SK-N-SH (cell line): ENCODE measurements at regions not wholly inside any gene's neighbourhood (a gene's known extent, or its start where the extent isn't known, plus 50 kb on each side); places are given as distances from the start of the nearest gene placed in this dataset.

Experiments used
- CTCF ChIA-PET: fragments of 300-600, 350-600 bp; formaldehyde crosslinking; extraction: SDS; loops from one replicate; lab custom pipeline; 2021; lab: Yijun Ruan, JAX
- POLR2A ChIA-PET: fragments of 350-600 bp; sonication (Branson Sonifier 250); formaldehyde crosslinking; extraction: SDS; loops from one replicate; lab custom pipeline; 2020; ENCODE audit warnings: antibody characterized with exemption, inconsistent platforms; lab: Yijun Ruan, JAX
- DNase-seq: peaks from one replicate; pipeline ENCODE4 v3.0.0; 2012
- H2AFZ ChIP-seq: fragments of 200-600 bp; sonication (generic); 2 replicates; pipeline ENCODE4 v1.8.1; 2016; ENCODE audit warnings: antibody characterized with exemption, mild to moderate bottlenecking, low read depth
- H3F3A ChIP-seq: fragments of 200-600 bp; sonication (generic); replicated peaks from 2 replicates; pipeline ENCODE3; 2016; ENCODE audit warnings: antibody characterized with exemption, mild to moderate bottlenecking; ENCODE audit not compliant: insufficient read depth
- H3K27ac ChIP-seq, 2 experiments: fragments of 200-500 bp in 1 of 2; fragments of 200-600 bp in 1 of 2; sonication (Bioruptor generic) in 1 of 2; sonication (generic), shearing (Covaris generic) in 1 of 2; 2 replicates each; pipeline versions ENCODE4 v1.5.1 to v1.6.1; 2014 to 2016; ENCODE audit warnings: low read depth in 2 of 2, inconsistent platforms in 1 of 2, low read length in 1 of 2, mild to moderate bottlenecking in 1 of 2, mixed read lengths in 1 of 2
- H3K27me3 ChIP-seq: fragments of 200-600 bp; sonication (generic), shearing (Covaris generic); 2 replicates; pipeline ENCODE4 v1.6.1; 2016; ENCODE audit warnings: mixed run types; ENCODE audit not compliant: insufficient read depth
- H3K36me3 ChIP-seq, 2 experiments: fragments of 200-500 bp in 1 of 2; fragments of 200-600 bp in 1 of 2; sonication (Bioruptor generic) in 1 of 2; sonication (generic) in 1 of 2; replicated peaks in 1 of 2; 2 replicates each; pipeline versions ENCODE3 to v1.5.1; 2014 to 2016; ENCODE audit warnings: low read length in 1 of 2, mild to moderate bottlenecking in 1 of 2; ENCODE audit not compliant: insufficient read depth in 2 of 2, control insufficient read depth in 1 of 2
- H3K4me1 ChIP-seq, 2 experiments: fragments of 200-500 bp in 1 of 2; fragments of 200-600 bp in 1 of 2; sonication (Bioruptor generic) in 1 of 2; sonication (generic), shearing (Covaris generic) in 1 of 2; 2 replicates each; pipeline versions ENCODE4 v1.5.1 to v1.6.1; 2014 to 2016; ENCODE audit warnings: low read depth in 1 of 2, low read length in 1 of 2, mixed run types in 1 of 2; ENCODE audit not compliant: insufficient read depth in 2 of 2, control insufficient read depth in 1 of 2
- H3K4me2 ChIP-seq: fragments of 200-600 bp; sonication (generic), shearing (Covaris generic); 2 replicates; pipeline ENCODE4 v1.6.1; 2017; ENCODE audit warnings: mixed run types
- H3K4me3 ChIP-seq, 2 experiments: fragments of 200-500 bp in 1 of 2; fragments of 200-600 bp in 1 of 2; sonication (Bioruptor generic) in 1 of 2; sonication (generic), shearing (Covaris generic) in 1 of 2; 2 replicates each; pipeline versions ENCODE4 v1.5.1 to v1.8.1; 2014 to 2016; ENCODE audit warnings: low read depth in 2 of 2, inconsistent platforms in 1 of 2, low read length in 1 of 2, mild to moderate bottlenecking in 1 of 2, mixed read lengths in 1 of 2, moderate library complexity in 1 of 2
- H3K79me2 ChIP-seq: fragments of 200-600 bp; sonication (generic); 2 replicates; pipeline ENCODE4 v1.8.1; 2017; ENCODE audit warnings: mild to moderate bottlenecking; ENCODE audit not compliant: insufficient read depth
- H3K9ac ChIP-seq: fragments of 200-600 bp; sonication (generic); 2 replicates; pipeline ENCODE4 v1.6.1; 2017; ENCODE audit warnings: mixed run types
- H3K9me2 ChIP-seq: fragments of 200-600 bp; sonication (generic); 2 replicates; pipeline ENCODE4 v1.6.1; 2017; ENCODE audit warnings: mixed run types
- H3K9me3 ChIP-seq: fragments of 200-600 bp; sonication (generic); 2 replicates; pipeline ENCODE4 v1.6.1; 2017; ENCODE audit warnings: mixed run types, mild to moderate bottlenecking, moderate library complexity
- H4K20me1 ChIP-seq: fragments of 200-600 bp; sonication (generic); 2 replicates; pipeline ENCODE4 v1.6.1; 2017; ENCODE audit warnings: mild to moderate bottlenecking, mixed run types; ENCODE audit not compliant: insufficient read depth
- ELF1 ChIP-seq: IDR thresholded peaks from 2 replicates; pipeline ENCODE4 v1.4.0; 2012
- FOXM1 ChIP-seq: IDR thresholded peaks from 2 replicates; pipeline ENCODE4 v1.4.0; 2012; ENCODE audit warnings: low read depth, mild to moderate bottlenecking
- JUND ChIP-seq: IDR thresholded peaks from 2 replicates; pipeline ENCODE4 v1.4.0; 2012
- MAX ChIP-seq: IDR thresholded peaks from 2 replicates; pipeline ENCODE4 v1.4.0; 2012; ENCODE audit warnings: low read depth
- MEF2A ChIP-seq: IDR thresholded peaks from 2 replicates; pipeline ENCODE4 v1.4.0; 2012; ENCODE audit warnings: low read depth, borderline replicate concordance
- RCOR1 ChIP-seq: fragments of 150-350 bp; IDR thresholded peaks from 2 replicates; pipeline ENCODE4 v1.6.1; 2017; ENCODE audit warnings: antibody characterized with exemption, low read length
- REST ChIP-seq: IDR thresholded peaks from 2 replicates; pipeline ENCODE4 v1.6.1; 2012; ENCODE audit warnings: mild to moderate bottlenecking, low read depth, low read length, moderate library complexity
- RFX5 ChIP-seq: IDR thresholded peaks from 2 replicates; pipeline ENCODE4 v1.6.1; 2012; ENCODE audit warnings: mild to moderate bottlenecking, improper control_type of control experiment, low read length
- RXRA ChIP-seq: IDR thresholded peaks from 2 replicates; pipeline ENCODE4 v1.4.0; 2012; ENCODE audit warnings: low read depth, mild to moderate bottlenecking, borderline replicate concordance
- TAF1 ChIP-seq: IDR thresholded peaks from 2 replicates; pipeline ENCODE4 v1.6.1; 2012; ENCODE audit warnings: low read depth, mild to moderate bottlenecking, low read length, moderate library complexity, borderline replicate concordance
- TCF12 ChIP-seq: IDR thresholded peaks from 2 replicates; pipeline ENCODE4 v1.4.0; 2012
- TEAD4 ChIP-seq: IDR thresholded peaks from 2 replicates; pipeline ENCODE4 v1.4.0; 2012; ENCODE audit warnings: mild to moderate bottlenecking, borderline replicate concordance; ENCODE audit not compliant: insufficient read depth
- YY1 ChIP-seq: IDR thresholded peaks from 2 replicates; pipeline ENCODE4 v1.4.0; 2012; ENCODE audit warnings: low read depth, mild to moderate bottlenecking
- WGBS: methylation state at CpG from one replicate; pipeline ENCODE4 v1.1.6; 2017; ENCODE audit warnings: low lambda C conversion rate; 5-methylcytosine and 5-hydroxymethylcytosine counted together
- TF ChIP-seq, protein P1 (sequence below): IDR thresholded peaks from 2 replicates; pipeline ENCODE4; 2012
- TF ChIP-seq, protein P2 (sequence below): fragments of 150-350 bp; IDR thresholded peaks from 2 replicates; pipeline ENCODE4 v1.6.1; 2016; ENCODE audit warnings: mild to moderate bottlenecking, low read depth, low read length
- TF ChIP-seq, protein P3 (sequence below): IDR thresholded peaks from 2 replicates; pipeline ENCODE4 v1.4.0; 2012; ENCODE audit warnings: low read depth, borderline replicate concordance

DNA sequence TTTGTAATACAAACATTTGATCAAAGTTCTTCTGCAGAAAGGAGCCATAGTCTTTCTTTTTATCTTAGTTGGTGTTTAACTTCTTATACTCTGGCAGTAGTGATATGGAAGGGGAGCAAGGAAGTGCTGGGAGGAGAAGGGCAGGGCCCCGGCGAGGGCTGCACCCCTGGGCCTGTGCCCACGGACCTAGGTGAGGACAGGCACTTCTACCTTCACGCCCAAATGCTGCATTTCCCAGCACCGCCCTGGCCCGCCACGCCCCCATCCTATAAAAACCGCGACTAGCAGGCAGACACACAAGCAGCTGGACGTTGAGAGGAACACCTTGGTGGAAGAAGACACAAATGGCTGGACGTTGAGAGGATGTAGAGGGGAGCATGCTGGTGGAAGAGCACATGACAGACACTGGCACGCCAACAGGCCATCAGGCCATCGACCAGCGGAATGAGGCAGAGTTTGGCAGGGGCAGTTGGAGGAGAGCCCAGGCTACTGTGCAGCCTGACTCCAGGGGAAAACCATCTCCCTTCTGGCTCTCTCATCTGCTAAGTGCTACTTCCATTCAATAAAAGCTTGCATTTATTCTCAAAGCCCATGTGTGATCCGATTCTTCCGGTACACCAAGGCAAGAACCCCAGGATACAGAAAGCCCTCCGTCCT is 81.5 kb upstream of the C9orf72 start:
- ChIA-PET POLR2A (interaction anchor here (0.6 kb wide), 1 partner anchor 20 kb away, joined by 5 read pairs; no protein-coding TSS in a partner anchor), CTCF (no interaction called here)
- no peaks in the 10 kb centered on the region; a peak in 1 of 4 replicates for H3K4me1 ChIP-seq
- H3K79me2 ChIP-seq: no peaks in the 10 kb centered on the region
- H3K9me3 ChIP-seq: no peaks in the 10 kb centered on the region
- H3K9me2 ChIP-seq: no peaks in the 10 kb centered on the region
- no peaks in the 10 kb centered on the region for H3K27me3 ChIP-seq
- no peak overlapping the region for H3K4me2 ChIP-seq
- no peaks in the 10 kb centered on the region for H3F3A ChIP-seq
- no peak overlapping the region for H3K27ac ChIP-seq
- no peak overlapping the region for H2AFZ ChIP-seq
- no peak for DNase-seq
- no peak overlapping the region for H3K9ac ChIP-seq
- H3K36me3 ChIP-seq: no peaks in the 10 kb centered on the region
- no peaks in the 10 kb centered on the region for H4K20me1 ChIP-seq
- TF ChIP-seq RXRA (no peak), MAX (no peak), JUND (no peak), RFX5 (no peak), ELF1 (no peak), REST (no peak), TEAD4 (no peak), MEF2A (no peak), RCOR1 (no peak), YY1 (no peak), TAF1 (no peak), FOXM1 (no peak), TCF12 (no peak)
- TF ChIP-seq, protein P1, sequence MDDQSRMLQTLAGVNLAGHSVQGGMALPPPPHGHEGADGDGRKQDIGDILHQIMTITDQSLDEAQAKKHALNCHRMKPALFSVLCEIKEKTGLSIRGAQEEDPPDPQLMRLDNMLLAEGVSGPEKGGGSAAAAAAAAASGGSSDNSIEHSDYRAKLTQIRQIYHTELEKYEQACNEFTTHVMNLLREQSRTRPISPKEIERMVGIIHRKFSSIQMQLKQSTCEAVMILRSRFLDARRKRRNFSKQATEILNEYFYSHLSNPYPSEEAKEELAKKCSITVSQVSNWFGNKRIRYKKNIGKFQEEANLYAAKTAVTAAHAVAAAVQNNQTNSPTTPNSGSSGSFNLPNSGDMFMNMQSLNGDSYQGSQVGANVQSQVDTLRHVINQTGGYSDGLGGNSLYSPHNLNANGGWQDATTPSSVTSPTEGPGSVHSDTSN: no peak
- TF ChIP-seq, protein P2, sequence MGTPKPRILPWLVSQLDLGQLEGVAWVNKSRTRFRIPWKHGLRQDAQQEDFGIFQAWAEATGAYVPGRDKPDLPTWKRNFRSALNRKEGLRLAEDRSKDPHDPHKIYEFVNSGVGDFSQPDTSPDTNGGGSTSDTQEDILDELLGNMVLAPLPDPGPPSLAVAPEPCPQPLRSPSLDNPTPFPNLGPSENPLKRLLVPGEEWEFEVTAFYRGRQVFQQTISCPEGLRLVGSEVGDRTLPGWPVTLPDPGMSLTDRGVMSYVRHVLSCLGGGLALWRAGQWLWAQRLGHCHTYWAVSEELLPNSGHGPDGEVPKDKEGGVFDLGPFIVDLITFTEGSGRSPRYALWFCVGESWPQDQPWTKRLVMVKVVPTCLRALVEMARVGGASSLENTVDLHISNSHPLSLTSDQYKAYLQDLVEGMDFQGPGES: no peak
- TF ChIP-seq, protein P3, sequence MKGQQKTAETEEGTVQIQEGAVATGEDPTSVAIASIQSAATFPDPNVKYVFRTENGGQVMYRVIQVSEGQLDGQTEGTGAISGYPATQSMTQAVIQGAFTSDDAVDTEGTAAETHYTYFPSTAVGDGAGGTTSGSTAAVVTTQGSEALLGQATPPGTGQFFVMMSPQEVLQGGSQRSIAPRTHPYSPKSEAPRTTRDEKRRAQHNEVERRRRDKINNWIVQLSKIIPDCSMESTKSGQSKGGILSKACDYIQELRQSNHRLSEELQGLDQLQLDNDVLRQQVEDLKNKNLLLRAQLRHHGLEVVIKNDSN: no peak
- 76% methylated on average over 17 of the region's 17 CpGs for WGBS
- H3K4me3 ChIP-seq: no peak overlapping the region
